Progenitor cell of endocrine pancreas (in vitro differentiated cells): ENCODE measurements at regions not wholly inside any gene's neighbourhood (a gene's known extent, or its start where the extent isn't known, plus 50 kb on each side); places are given as distances from the start of the nearest gene placed in this dataset.

ENCODE experiments used
- DNase-seq: peaks from one replicate; pipeline ENCODE4 v3.0.0; 2021; ENCODE audit warnings: low spot score; ENCODE audit not compliant: unreplicated experiment
- H3K27ac Mint-ChIP-seq: 2 replicates; pipeline ENCODE4 v1.8.0; 2021; ENCODE audit warnings: mild to moderate bottlenecking, moderate library complexity, mixed read lengths
- H3K27me3 Mint-ChIP-seq: 2 replicates; pipeline ENCODE4 v1.8.0; 2021; ENCODE audit warnings: mixed read lengths
- H3K36me3 Mint-ChIP-seq: 2 replicates; pipeline ENCODE4 v1.8.0; 2022; ENCODE audit warnings: mixed read lengths; ENCODE audit not compliant: insufficient read depth
- H3K4me1 Mint-ChIP-seq: 2 replicates; pipeline ENCODE4 v1.8.0; 2021; ENCODE audit warnings: low read depth, mixed read lengths
- H3K4me3 Mint-ChIP-seq: 2 replicates; pipeline ENCODE4 v1.8.0; 2021; ENCODE audit warnings: low read depth, mild to moderate bottlenecking, moderate library complexity, mixed read lengths
- H3K9me3 Mint-ChIP-seq: 2 replicates; pipeline ENCODE4 v1.8.0; 2021; ENCODE audit warnings: low read depth, mixed read lengths
- CTCF ChIP-seq: fragments of 200-600 bp; sonication (generic); IDR thresholded peaks from one replicate; pipeline ENCODE4 v1.5.0; 2021; ENCODE audit warnings: antibody characterized with exemption, mild to moderate bottlenecking; ENCODE audit not compliant: unreplicated experiment

- no peaks in the 10 kb centered on the region for H3K27me3 Mint-ChIP-seq
Observed at GRCh38 chr4:111464251-111465045, 680.8 kb upstream of the FAM241A start.

GRCh38 chr4:111466811-111467604 is 678.2 kb upstream of the FAM241A start:
- no peaks in the 10 kb centered on the region for H3K27me3 Mint-ChIP-seq
- H3K4me1 Mint-ChIP-seq, result no peaks in the 10 kb centered on the region
- no peak for TF ChIP-seq CTCF
- DNase-seq, result no peak
- H3K27ac Mint-ChIP-seq, result no peak overlapping the region
- H3K9me3 Mint-ChIP-seq, result peaks cover 2% of the 10 kb centered on the region
- H3K36me3 Mint-ChIP-seq, result no peaks in the 10 kb centered on the region
- no peak overlapping the region for H3K4me3 Mint-ChIP-seq

More at GRCh38 chr4:111464251-111465045, 680.8 kb upstream of the FAM241A start:
- Mint-ChIP-seq H3K36me3 (no peaks in the 10 kb centered on the region), H3K4me3 (no peak overlapping the region), H3K4me1 (no peaks in the 10 kb centered on the region), H3K27ac (peak overlapping the region; percentile 13), H3K9me3 (peaks cover 2% of the 10 kb centered on the region)
- DNase-seq, result no peak
- TF ChIP-seq CTCF, result no peak

GRCh38 chr4:111475001-111475400 is 670.3 kb upstream of the FAM241A start:
- Mint-ChIP-seq H3K27ac (no peak overlapping the region), H3K9me3 (no peaks in the 10 kb centered on the region), H3K4me3 (no peak overlapping the region), H3K27me3 (no peaks in the 10 kb centered on the region), H3K36me3 (no peaks in the 10 kb centered on the region), H3K4me1 (no peaks in the 10 kb centered on the region)
- DNase-seq, result peak; percentile 17
- TF ChIP-seq CTCF, result peak; percentile 68

GRCh38 chr4:111475666-111476065 is 669.6 kb upstream of the FAM241A start:
- H3K36me3 Mint-ChIP-seq, result no peaks in the 10 kb centered on the region
- H3K4me3 Mint-ChIP-seq, result no peak overlapping the region
- H3K9me3 Mint-ChIP-seq, result no peaks in the 10 kb centered on the region
- no peak for DNase-seq
- H3K4me1 Mint-ChIP-seq, result no peaks in the 10 kb centered on the region
- H3K27ac Mint-ChIP-seq, result no peak overlapping the region
- TF ChIP-seq CTCF, result no peak
- no peaks in the 10 kb centered on the region for H3K27me3 Mint-ChIP-seq

DNA sequence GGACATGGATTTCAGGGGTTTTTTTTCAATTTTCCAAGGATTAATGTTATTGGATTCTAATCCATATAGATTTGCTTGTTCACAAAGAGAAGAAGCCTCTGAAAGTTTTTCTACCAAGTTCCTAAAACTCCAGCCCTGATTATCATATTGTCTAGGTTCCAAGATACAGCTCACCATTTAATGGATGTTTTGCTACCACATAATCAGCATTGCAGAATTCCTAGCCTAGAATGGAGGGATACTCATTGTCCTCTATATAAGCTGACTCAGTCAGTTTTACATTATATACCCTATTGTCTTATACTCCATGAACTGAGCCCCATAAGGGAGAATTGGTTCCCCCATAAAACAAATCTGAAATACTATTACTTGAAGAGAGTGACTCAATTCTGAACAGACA is 664.7 kb upstream of the FAM241A start:
- Mint-ChIP-seq H3K4me1 (no peaks in the 10 kb centered on the region), H3K27me3 (no peaks in the 10 kb centered on the region), H3K9me3 (no peaks in the 10 kb centered on the region), H3K4me3 (no peak overlapping the region), H3K36me3 (no peaks in the 10 kb centered on the region), H3K27ac (no peak overlapping the region)
- TF ChIP-seq CTCF, result no peak
- DNase-seq, result no peak
